HG03108 (cell line): ENCODE measurements at regions not wholly inside any gene's neighbourhood (a gene's known extent, or its start where the extent isn't known, plus 50 kb on each side); places are given as distances from the start of the nearest gene placed in this dataset.

Experiments
- ATAC-seq: cut with Tn5 transposase; IDR thresholded peaks from one replicate; pipeline ENCODE4 v1.9.1; 2021; ENCODE audit warnings: moderate library complexity; ENCODE audit not compliant: unreplicated experiment

GRCh38 chr6:14705841-14706377 lies 540.0 kb upstream of the JARID2 start:
- no peak for ATAC-seq

GRCh38 chr6:14706378-14706929 lies 539.4 kb upstream of the JARID2 start:
- ATAC-seq, result no peak

DNA sequence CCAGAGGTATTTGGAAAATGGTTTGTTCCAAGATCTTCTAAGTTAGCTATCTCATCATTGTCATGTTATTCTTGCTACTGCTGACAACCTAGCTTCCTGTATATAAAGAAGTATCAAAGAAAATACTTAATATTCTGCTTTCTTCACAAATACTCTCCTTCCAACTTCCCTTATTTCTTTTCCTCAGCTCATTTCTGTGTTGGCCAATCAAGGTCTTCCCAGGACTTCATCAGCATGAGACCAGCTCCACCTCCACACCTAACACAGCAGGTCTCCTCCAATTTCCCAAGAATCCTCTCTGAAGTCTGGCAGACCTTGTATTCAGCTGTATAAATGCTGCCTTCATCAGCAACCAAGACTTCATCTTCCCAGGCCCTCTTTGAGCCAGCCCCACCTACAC lies 538.6 kb upstream of the JARID2 start:
- no peak for ATAC-seq

DNA sequence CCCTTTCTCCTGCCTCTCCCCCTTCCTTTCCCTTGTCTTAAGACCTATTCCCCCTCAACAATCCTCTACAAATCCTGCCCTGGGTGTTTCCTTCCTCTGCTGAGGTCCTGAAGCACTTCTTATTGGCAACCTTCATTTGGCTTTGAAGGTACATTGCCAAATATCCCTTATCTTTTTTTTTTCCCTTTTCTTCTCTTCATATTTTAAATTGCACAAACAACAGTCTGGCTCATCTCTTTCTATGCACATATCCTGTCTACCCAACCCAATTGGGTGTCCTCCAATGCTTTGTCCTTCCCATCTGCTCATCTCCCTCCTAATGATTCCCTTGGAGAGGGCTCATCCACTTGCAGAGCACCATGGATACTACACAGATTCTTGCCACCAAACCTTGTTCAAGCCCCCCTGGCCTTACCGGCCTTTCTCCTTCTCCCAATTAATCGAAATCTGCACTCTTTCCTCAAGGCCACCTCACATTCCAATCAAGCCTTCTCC lies 537.9 kb upstream of the JARID2 start:
- no peak for ATAC-seq

- ATAC-seq, result no peak
Observed at GRCh38 chr6:14709066-14709670, 536.7 kb upstream of the JARID2 start.

- ATAC-seq, result no peak
Observed at GRCh38 chr6:14709900-14710299, 536.0 kb upstream of the JARID2 start.

DNA sequence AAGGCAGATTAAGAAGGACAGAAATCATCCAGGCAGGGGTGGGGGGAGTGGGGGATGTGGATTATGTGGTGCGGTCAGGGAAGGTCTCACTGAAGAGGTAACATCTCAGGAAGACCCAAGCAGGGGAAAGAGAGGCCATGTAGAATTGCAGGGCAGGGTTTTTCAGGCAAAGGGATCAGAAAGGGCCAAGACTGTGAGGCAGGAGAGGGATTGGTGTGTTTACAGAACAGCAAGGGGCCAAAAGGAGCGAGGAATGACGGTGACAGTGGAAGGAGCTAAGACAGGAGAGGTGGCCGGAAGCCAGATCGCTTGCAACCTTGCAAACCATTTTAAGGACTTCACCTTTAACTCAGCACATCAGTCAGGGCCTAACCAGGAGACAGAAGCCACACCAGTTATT lies 535.4 kb upstream of the JARID2 start:
- ATAC-seq, result no peak

- ATAC-seq, result no peak
Observed at GRCh38 chr6:14711056-14711703, 534.7 kb upstream of the JARID2 start.

DNA sequence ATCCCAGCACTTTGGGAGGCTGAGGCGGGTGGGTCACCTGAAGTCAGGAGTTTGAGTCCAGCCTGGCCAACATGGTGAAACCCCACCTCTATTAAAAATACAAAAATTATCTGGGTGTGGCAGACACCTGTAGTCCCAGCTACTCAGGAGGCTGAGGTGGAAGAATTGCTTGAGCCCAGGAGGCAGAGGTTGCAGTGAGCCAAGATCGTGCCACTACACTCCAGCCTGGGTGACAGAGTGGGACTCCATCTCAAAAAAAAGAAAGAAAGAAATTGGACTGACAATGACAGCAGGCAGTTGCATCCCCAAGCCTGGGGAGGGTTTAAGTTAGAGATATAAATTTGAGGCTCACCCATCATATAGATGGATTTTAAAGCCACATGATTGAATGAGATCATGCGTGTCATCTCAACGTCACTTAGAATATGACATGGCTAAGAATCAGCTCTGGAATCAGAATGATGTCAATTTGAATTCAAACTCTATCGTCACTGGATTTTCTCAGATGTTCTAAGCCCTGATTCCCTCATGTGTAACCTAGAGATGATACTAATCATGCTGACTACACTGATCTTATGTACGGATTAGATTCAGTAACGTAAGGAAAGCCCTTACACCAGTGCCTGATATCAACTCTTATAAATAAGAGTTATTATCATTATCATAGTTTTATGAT lies 534.0 kb upstream of the JARID2 start:
- ATAC-seq, result no peak

DNA sequence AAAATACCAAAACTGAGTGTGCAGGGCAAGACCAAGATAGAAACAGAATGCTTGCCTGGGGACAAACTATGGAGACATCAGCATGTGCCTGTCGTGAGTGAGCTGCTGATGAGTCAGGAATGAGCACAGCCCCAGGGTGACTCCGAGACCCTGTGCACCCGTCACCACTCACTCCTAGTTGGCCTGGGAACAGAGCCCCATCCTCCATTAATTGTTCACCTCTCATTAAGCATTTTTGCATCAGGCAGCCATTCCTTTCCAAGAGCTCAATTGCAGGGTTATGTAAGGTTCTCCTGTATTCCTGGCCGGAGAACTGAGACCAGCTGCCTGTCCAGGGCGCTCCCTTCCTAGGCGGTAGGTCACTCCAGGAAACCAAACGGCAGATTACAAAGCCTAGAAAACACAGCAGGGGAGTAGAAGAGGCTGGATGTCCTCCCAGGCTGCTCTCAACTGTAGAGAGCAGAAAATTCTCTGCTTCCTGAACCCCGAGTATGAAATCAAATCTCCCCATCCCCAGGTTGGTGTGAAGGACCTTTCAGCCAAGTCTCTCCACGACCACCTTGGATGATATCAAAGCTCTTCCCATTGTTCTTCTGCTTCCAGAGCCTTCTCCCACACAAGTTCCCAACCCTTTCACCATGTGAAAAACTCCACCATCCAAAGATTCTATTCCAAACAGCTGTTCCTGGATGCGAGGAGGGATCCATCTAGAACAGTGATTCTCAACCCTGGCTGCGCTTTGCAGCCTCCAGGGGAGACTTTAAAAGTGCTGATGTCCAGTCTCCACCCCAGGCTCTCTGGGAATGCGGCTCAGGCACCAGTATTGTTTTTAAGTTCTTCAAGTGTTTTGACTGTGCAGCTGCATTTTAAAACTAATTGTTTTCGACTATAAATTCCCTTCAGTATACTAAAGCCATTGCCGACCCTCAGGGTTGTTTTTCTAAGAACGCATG lies 532.6 kb upstream of the JARID2 start:
- ATAC-seq, result no peak

GRCh38 chr6:14713966-14714631 lies 531.8 kb upstream of the JARID2 start:
- ATAC-seq, result no peak

GRCh38 chr6:14715076-14715475 lies 530.8 kb upstream of the JARID2 start:
- ATAC-seq, result no peak

GRCh38 chr6:14716499-14717146 lies 529.2 kb upstream of the JARID2 start:
- ATAC-seq, result no peak

DNA sequence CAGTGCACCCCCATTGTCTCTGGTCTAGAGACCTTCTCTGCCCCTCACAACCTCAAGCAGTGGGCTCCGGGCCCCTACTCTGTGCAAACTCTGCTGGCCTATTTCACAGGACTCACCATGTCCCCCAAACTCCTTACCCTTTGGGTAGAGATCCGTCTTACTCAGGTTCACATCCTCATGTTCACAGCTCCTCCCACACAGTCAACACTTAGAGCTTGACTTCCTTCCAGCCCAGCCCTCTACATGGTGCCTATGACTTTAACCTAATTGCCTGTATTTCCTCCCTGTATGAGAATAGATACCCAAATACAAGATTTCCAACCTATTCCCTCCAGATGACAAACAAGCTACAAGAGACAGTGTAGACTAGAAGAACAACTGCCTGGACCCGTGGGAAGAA lies 528.6 kb upstream of the JARID2 start:
- ATAC-seq, result no peak

DNA sequence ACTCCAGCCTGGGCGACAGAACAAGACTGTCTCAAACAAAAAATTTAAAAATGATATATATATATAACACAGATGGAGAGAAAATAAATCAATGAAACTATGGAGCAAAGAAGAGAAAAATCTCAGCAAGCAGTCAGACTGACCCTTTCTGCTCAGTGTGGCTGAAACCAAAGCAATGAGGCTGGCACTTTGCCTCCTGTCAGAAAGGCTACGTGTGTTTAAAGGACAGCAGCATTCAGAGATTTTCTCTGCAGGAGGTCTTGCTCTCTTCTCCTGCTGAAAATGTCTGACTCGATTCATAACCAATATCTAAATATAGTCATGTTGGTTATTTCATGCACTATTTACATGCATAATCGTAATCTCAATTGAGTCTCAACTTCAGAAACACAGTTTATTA lies 527.0 kb upstream of the JARID2 start:
- no peak for ATAC-seq

DNA sequence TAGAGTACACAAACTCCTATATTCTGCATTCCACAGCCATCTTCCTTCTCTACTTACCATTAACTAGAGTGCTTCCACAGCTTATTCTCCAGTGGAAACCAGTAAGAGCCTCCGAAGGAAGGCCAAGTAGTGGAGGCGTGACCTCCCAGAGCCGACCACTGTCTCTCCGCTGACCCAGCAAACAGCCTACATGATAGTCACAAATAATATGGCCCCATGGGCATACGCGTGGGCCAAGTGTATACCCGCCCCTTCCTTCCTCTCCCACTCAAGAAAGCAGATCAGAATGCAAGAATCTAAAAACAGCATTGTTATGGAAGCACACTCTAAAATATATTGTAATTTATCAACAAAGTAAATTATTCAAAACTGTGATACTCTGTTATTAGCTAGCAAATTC lies 526.6 kb upstream of the JARID2 start:
- no peak for ATAC-seq

DNA sequence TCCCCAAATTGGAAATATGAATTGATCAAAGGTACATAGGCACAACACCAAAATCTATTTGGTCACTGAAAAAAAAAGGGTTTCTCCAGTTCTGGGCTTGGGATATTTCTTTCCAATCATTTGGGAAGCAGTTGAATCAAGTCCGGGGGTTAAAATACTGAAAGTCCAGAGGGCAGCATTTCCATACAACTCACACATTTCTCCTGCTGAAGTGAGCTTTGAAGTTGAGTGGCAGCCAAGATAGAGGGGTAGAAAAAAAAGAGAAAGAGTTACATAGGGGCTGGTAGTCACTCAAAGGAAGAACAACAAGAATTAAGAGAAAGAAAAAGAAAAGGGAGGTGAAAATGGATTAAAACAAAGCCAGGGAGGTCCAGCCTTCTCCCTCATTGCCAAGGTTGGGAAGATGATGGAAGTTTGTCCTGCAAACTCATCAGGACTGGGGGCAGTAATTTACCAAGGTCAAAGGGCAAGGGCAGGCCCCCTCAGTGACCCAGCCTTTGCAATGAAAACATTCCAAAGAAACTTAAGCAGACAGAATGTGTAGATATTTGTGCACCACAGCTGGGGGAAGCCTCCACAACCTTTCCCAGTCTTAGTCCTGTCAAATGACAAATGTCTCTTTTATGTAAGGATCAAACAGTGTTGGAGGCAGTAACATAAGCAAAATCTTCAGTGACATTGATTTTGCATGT lies 525.3 kb upstream of the JARID2 start:
- ATAC-seq, result no peak

- ATAC-seq, result no peak
Observed at GRCh38 chr6:14721103-14721758, 524.6 kb upstream of the JARID2 start.
